GM23248 (cell line): ENCODE measurements at regions not wholly inside any gene's neighbourhood (a gene's known extent, or its start where the extent isn't known, plus 50 kb on each side); places are given as distances from the start of the nearest gene placed in this dataset.

Source experiments
- DNase-seq: peaks from one replicate; pipeline ENCODE4 v3.0.0-alpha.2; 2015
- H2AFZ ChIP-seq: fragments of 200-600 bp; sonication (generic); 2 replicates; pipeline ENCODE4 v1.6.1; 2016; ENCODE audit warnings: antibody characterized with exemption
- H3F3A ChIP-seq: fragments of 200-600 bp; sonication (generic); 2 replicates; pipeline ENCODE4 v1.6.1; 2016; ENCODE audit warnings: mild to moderate bottlenecking, antibody characterized with exemption, mixed run types; ENCODE audit not compliant: insufficient read depth
- H3K27ac ChIP-seq: fragments of 200-600 bp; sonication (generic); 2 replicates; pipeline ENCODE4 v1.5.1; 2016; ENCODE audit warnings: mild to moderate bottlenecking
- H3K27me3 ChIP-seq: fragments of 200-600 bp; sonication (generic); replicated peaks from 2 replicates; pipeline ENCODE4 v1.6.1; 2016; ENCODE audit warnings: mild to moderate bottlenecking; ENCODE audit not compliant: insufficient read depth
- H3K36me3 ChIP-seq: fragments of 200-600 bp; sonication (generic); 2 replicates; pipeline ENCODE4 v1.6.1; 2016; ENCODE audit warnings: low read depth, mild to moderate bottlenecking
- H3K4me1 ChIP-seq: fragments of 200-600 bp; sonication (generic); 2 replicates; pipeline ENCODE4 v1.6.1; 2016; ENCODE audit warnings: mild to moderate bottlenecking; ENCODE audit not compliant: insufficient read depth
- H3K4me2 ChIP-seq: fragments of 200-600 bp; sonication (generic); one replicate; pipeline ENCODE4 v1.6.1; 2016; ENCODE audit warnings: mild to moderate bottlenecking; ENCODE audit not compliant: unreplicated experiment
- H3K4me3 ChIP-seq: fragments of 200-600 bp; sonication (generic); 2 replicates; pipeline ENCODE4 v1.5.1; 2016; ENCODE audit warnings: mild to moderate bottlenecking
- H3K79me2 ChIP-seq: fragments of 200-600 bp; sonication (generic); 2 replicates; pipeline ENCODE4 v1.6.1; 2016; ENCODE audit warnings: mild to moderate bottlenecking; ENCODE audit not compliant: insufficient read depth
- H3K9ac ChIP-seq: fragments of 200-600 bp; sonication (generic); 2 replicates; pipeline ENCODE4 v1.6.1; 2016; ENCODE audit warnings: mild to moderate bottlenecking
- H3K9me2 ChIP-seq: fragments of 200-600 bp; sonication (generic); 2 replicates; pipeline ENCODE4 v1.6.1; 2016; ENCODE audit warnings: mixed run types, mild to moderate bottlenecking, moderate library complexity; ENCODE audit not compliant: insufficient read depth
- H3K9me3 ChIP-seq: fragments of 200-600 bp; sonication (generic); one replicate; pipeline ENCODE4 v1.6.1; 2017; ENCODE audit warnings: low read depth
- H4K20me1 ChIP-seq: fragments of 200-600 bp; sonication (generic); 2 replicates; pipeline ENCODE4 v1.6.0; 2016; ENCODE audit not compliant: insufficient read depth
- EZH2 ChIP-seq: fragments of 200-600 bp; sonication (generic); IDR thresholded peaks from 2 replicates; pipeline ENCODE4 v1.6.1; 2018; ENCODE audit warnings: antibody characterized with exemption, mild to moderate bottlenecking; ENCODE audit not compliant: insufficient read depth, poor library complexity, severe bottlenecking
- EZH2phosphoT487 ChIP-seq: fragments of 200-600 bp; sonication (generic); IDR thresholded peaks from 2 replicates; pipeline ENCODE4 v1.6.1; 2018; ENCODE audit warnings: antibody characterized with exemption, moderate library complexity, mild to moderate bottlenecking, low read depth; ENCODE audit not compliant: insufficient read depth
- WGBS, 2 experiments: methylation state at CpG; one replicate each; pipeline ENCODE4 v1.1.6; 2015 to 2017; ENCODE audit warnings: low lambda C conversion rate in 2 of 2, low coverage in 1 of 2; ENCODE audit errors: missing lambda C conversion rate in 2 of 2; 5-methylcytosine and 5-hydroxymethylcytosine counted together
- in situ Hi-C: fragments of 300-500 bp; cut with MboI; formaldehyde crosslinking; loops from 2 replicates; pipeline ENCODE4 v1.15.0; 2020

DNA sequence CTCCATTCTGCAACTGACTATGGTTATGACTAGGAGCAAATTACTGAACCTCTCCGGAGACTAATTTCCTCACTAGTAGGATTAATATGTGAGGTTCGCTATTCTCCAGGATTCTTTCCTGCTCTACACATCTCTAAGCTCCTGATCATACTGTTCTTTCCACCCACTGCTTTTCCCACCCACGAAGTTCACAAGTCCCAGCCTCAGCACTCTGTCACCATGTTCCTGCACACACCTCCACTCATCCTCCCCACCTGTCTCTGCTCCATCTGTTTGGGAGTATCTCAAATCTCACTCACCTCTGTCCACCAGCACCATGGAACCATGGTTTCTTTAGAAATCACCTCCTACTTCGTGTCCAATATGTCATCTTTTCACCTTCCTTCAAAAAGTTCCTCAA, 185.3 kb downstream of the LRATD1 start:
- WGBS, 2 experiments, result 32 to 39% methylated on average over 4 of the region's 4 CpGs
- Histone ChIP-seq H3K79me2 (no peaks in the 10 kb centered on the region), H3F3A (no peaks in the 10 kb centered on the region), H3K4me3 (no peak overlapping the region), H2AFZ (no peak overlapping the region), H3K4me1 (no peaks in the 10 kb centered on the region), H4K20me1 (no peaks in the 10 kb centered on the region), H3K27ac (no peak overlapping the region), H3K9me3 (no peaks in the 10 kb centered on the region), H3K27me3 (no peaks in the 10 kb centered on the region), H3K36me3 (no peaks in the 10 kb centered on the region), H3K4me2 (no peak overlapping the region), H3K9me2 (no peaks in the 10 kb centered on the region), H3K9ac (no peak overlapping the region)
- TF ChIP-seq EZH2phosphoT487, result no peak
- TF ChIP-seq EZH2, result no peak
- in situ Hi-C loops, result no loop called here
- no peak for DNase-seq

DNA sequence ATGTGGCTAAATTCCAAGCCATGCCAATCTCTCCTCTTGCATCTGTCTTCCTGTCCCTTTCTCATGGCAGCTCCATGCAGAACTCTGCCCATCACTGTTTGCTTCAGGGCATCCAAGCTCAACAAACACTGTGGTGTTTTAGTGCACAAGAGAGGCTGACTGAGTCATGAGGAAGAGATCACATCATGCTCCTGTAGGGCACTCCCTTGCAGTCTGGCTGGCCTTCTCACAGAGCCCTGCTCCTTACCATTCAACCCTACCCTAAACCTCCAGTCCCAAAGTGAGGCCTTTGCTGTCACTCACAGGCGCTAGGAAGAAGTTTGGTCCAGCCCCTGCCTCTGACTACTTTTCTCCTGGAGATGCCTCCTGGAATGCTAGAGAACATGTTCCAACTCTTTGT, 194.0 kb downstream of the LRATD1 start:
- WGBS, 2 experiments, result 50 to 69% methylated on average over 1 of the region's 1 CpG
- TF ChIP-seq EZH2phosphoT487 (no peak), EZH2 (no peak)

GRCh38 chr2:14827226-14828023, 194.9 kb downstream of the LRATD1 start:
- TF ChIP-seq EZH2phosphoT487 (no peak), EZH2 (no peak)
- Histone ChIP-seq H3K9ac (no peak overlapping the region), H3K27ac (no peak overlapping the region), H3K4me2 (no peak overlapping the region), H3K27me3 (no peaks in the 10 kb centered on the region), H3K4me3 (no peak overlapping the region), H2AFZ (no peak overlapping the region), H4K20me1 (no peaks in the 10 kb centered on the region), H3K79me2 (no peaks in the 10 kb centered on the region), H3K36me3 (no peaks in the 10 kb centered on the region), H3K4me1 (peaks cover 4% of the 10 kb centered on the region; the same call in 1 of the 2 replicates), H3K9me2 (no peaks in the 10 kb centered on the region), H3F3A (no peaks in the 10 kb centered on the region), H3K9me3 (no peaks in the 10 kb centered on the region)
- DNase-seq, result peak; percentile 63
- in situ Hi-C loops, result no loop called here
- 34 to 39% methylated on average over 2 of the region's 2 CpGs for WGBS, 2 experiments

More for the DNA sequence above, 194.0 kb downstream of the LRATD1 start:
- no peaks in the 10 kb centered on the region for H4K20me1 ChIP-seq
- no peaks in the 10 kb centered on the region for H3K27me3 ChIP-seq
- H2AFZ ChIP-seq, result no peak overlapping the region
- no peak overlapping the region for H3K4me3 ChIP-seq
- H3K4me1 ChIP-seq, result peaks cover 4% of the 10 kb centered on the region; the same call in 1 of the 2 replicates
- no peaks in the 10 kb centered on the region for H3K79me2 ChIP-seq
- H3K9me2 ChIP-seq, result no peaks in the 10 kb centered on the region
- H3K27ac ChIP-seq, result no peak overlapping the region
- H3K9ac ChIP-seq, result no peak overlapping the region
- no peaks in the 10 kb centered on the region for H3F3A ChIP-seq
- in situ Hi-C loops, result no loop called here
- H3K4me2 ChIP-seq, result no peak overlapping the region
- peak; percentile 46 for DNase-seq
- no peaks in the 10 kb centered on the region for H3K9me3 ChIP-seq
- no peaks in the 10 kb centered on the region for H3K36me3 ChIP-seq

GRCh38 chr2:14828223-14828622, 195.7 kb downstream of the LRATD1 start:
- Histone ChIP-seq H2AFZ (no peak overlapping the region), H3K27me3 (no peaks in the 10 kb centered on the region), H3K4me1 (peaks cover 4% of the 10 kb centered on the region; the same call in 1 of the 2 replicates), H3K9ac (no peak overlapping the region), H4K20me1 (no peaks in the 10 kb centered on the region), H3K9me2 (no peaks in the 10 kb centered on the region), H3K36me3 (no peaks in the 10 kb centered on the region), H3K4me3 (no peak overlapping the region), H3K79me2 (no peaks in the 10 kb centered on the region), H3K27ac (no peak overlapping the region), H3F3A (no peaks in the 10 kb centered on the region), H3K9me3 (no peaks in the 10 kb centered on the region), H3K4me2 (no peak overlapping the region)
- WGBS, 2 experiments, result 31 to 36% methylated on average over 1 of the region's 1 CpG
- no peak for DNase-seq
- TF ChIP-seq EZH2 (no peak), EZH2phosphoT487 (no peak)
- in situ Hi-C loops, result no loop called here

DNA sequence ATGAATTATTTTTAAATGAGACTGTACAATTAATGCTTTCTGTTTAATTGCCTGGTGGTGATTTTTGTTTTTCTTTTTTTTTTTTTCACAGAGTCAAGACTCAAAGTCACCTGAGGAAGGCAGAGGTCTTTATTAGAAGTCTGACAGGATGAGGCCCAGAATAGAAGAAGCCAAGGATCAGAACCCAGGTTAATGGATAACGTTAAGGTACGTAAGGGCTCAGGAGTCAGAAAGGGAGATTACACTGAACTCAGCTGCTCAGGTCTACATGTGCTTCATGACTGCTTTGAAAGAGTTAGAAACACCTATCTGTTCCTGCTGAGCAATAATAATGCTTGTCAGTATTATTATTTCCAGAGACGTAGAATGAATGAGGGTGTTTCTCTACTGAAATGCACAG, 196.5 kb downstream of the LRATD1 start:
- Histone ChIP-seq H3F3A (no peaks in the 10 kb centered on the region), H2AFZ (no peak overlapping the region), H3K4me1 (peaks cover 4% of the 10 kb centered on the region; the same call in 1 of the 2 replicates), H3K27me3 (no peaks in the 10 kb centered on the region), H4K20me1 (no peaks in the 10 kb centered on the region), H3K4me2 (no peak overlapping the region), H3K27ac (no peak overlapping the region), H3K4me3 (no peak overlapping the region), H3K9me2 (no peaks in the 10 kb centered on the region), H3K9ac (no peak overlapping the region), H3K36me3 (no peaks in the 10 kb centered on the region), H3K9me3 (no peaks in the 10 kb centered on the region), H3K79me2 (no peaks in the 10 kb centered on the region)
- in situ Hi-C loops, result no loop called here
- TF ChIP-seq EZH2 (no peak), EZH2phosphoT487 (no peak)
- 56 to 60% methylated on average over 3 of the region's 3 CpGs for WGBS, 2 experiments
- no peak for DNase-seq
